HG02678 (cell line): ENCODE measurements at regions not wholly inside any gene's neighbourhood (a gene's known extent, or its start where the extent isn't known, plus 50 kb on each side); places are given as distances from the start of the nearest gene placed in this dataset.
A peak's percentile ranks its signal among the peaks of the same experiment; 100 is the strongest.

Experiments used
- ATAC-seq: cut with Tn5 transposase; IDR thresholded peaks from one replicate; pipeline ENCODE4 v1.9.1; 2021; ENCODE audit warnings: mild to moderate bottlenecking, moderate library complexity; ENCODE audit not compliant: unreplicated experiment

DNA sequence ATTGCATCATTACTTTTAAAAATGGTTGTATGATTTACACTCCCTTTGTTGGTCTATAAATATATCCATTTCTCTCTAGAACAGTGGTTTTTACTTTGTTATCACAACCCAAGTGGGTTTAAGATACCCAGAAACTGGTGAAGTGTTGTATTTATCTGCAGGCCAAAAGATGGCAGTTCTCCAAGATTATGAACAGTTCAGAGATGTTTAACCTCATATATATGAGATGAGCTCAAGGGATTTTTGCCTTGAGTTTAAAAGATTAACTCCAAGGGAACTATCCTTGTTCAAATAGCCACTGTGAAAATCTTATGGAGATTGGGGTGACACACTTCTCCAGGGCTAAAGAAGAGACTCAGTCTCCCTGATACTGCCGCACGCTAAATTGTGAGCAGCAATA lies 572.6 kb downstream of the TLE4 start:
- no peak for ATAC-seq

DNA sequence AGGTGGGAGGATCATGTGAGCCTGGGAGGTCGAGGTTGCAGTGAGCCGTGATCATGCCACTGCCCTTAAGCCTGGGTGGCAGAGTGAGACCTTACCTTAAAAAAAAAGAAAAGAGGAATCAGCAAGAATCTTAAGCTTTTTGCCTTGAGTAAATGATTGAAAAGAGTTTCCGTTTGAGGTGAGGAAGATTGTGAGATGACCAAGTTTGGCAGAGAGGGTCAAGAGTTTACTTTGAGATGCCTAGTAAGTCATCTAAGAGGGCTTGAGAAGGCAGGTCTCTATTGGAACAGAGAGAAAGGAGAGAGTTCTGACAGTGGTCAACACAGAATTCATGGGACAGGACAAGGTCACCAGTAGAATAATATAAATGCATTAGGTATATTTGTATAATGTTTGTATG lies 572.1 kb downstream of the TLE4 start:
- ATAC-seq, result peak; percentile 82

DNA sequence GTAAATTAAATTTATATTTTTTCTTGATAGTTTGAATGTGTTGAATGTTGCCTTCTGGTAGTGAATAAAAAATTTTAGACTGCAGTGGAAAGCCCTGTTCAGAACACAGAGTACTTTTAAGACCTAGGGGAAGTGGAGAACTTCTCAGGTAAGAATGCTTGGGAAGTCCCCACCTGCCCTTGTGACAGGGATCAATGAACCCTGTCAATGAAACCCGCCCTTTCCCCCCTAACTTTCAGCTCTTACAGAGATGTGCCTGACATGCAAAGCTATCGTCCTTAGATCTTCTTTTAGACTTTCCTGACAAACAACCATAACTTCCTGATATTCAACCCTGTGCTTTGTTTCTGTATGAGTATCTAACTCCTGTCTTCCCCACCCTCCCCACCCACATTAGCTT lies 562.7 kb downstream of the TLE4 start:
- ATAC-seq, result peak; percentile 98

DNA sequence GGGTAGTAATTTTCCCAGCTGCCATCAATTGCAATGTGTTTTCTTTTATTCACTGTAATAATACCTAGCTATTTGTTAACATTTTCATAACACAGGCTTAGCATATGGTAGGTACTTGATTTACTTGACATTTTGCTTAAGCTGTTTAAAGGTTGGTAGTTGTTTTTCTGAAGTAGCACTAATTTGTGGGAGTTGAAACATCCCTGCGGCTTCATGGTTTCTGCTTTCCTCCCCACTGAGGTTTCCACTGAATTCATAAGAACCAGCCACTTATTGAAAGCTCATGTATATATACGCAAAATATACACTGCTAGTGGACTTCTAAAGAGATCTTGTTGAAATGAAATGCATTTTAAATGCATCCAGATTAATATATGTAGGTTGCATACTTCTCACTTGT lies 559.9 kb downstream of the TLE4 start:
- ATAC-seq, result no peak

DNA sequence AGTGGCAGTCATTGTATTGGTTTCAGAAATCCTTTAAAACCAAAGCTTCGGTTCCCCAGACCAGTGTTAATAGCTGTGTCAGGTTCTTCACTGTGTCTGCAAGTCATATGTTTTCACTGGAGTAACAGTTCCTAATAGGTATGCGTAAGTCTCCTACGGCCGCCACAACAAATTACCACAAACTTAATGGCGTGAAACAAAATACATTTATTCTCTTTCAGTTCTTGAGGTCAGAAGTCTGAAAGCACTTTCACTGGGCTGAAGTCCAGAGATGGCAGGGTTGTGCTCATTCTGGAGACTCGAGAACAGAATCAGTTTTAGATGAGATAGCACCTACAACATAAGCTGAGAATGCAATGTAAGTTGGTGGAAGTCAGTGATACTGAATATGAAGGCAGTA lies 556.2 kb downstream of the TLE4 start:
- no peak for ATAC-seq

DNA sequence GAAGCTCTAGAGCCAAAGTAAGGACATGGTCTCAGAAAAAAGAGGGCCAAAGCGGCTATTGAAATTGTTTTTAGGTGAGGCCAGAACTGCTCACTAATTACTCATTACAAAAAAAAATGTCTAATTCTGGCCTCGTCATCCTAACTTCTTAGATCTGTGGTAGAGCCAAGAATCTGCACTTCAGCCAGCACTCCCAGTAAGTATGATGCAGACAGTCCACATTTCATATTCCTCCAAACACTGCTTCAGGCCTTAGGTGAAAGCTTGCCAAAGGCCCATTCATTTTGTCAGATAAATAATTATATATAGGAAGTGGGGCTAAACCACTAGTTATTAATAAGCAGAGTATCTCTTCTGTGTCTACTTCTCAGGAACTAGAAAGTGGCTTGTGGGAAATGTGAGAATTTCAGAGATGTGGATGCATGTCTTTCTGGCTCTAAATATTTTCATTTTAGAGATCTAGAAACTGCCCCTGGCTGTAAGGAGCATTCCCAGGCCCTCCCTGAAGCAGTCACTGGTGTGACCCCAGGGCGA lies 554.0 kb downstream of the TLE4 start:
- ATAC-seq, result no peak

DNA sequence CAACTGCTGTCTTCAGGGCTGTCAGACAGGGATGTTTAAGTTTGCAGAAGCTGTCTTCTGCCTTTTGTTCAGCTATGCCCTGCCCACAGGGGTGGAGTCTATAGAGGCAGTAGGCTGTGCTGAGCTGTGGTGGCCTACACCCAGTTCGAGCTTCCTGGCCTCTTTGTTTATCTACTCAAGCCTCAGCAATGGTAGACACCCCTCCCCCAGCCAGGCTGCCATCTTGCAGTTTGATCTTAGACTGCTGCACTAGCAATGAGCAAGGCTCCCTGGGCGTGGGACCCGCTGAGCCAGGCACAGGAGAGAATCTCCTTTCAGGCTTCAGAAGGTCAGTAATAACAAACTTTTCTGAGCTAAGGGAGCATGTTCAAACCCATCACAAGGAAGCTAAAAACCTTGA lies 545.3 kb downstream of the TLE4 start:
- no peak for ATAC-seq

DNA sequence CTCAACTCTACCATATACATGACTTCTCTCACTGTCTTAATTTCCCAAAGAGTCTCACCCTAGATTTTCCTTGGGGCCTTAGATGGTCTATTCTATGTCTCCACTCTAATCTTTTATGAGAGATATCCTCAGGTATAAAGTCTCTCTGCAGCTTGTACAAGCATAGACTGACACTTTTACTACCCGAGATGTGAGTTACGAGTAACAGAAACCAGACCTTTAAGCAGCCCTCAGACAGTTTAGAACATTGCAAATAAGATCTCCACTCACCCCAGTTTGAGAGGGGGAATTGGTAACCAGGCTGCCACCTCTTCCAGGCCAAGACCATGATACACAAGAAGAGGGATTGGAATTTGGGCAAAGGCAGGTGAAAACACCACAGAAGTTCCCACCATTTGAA lies 542.5 kb downstream of the TLE4 start:
- no peak for ATAC-seq

DNA sequence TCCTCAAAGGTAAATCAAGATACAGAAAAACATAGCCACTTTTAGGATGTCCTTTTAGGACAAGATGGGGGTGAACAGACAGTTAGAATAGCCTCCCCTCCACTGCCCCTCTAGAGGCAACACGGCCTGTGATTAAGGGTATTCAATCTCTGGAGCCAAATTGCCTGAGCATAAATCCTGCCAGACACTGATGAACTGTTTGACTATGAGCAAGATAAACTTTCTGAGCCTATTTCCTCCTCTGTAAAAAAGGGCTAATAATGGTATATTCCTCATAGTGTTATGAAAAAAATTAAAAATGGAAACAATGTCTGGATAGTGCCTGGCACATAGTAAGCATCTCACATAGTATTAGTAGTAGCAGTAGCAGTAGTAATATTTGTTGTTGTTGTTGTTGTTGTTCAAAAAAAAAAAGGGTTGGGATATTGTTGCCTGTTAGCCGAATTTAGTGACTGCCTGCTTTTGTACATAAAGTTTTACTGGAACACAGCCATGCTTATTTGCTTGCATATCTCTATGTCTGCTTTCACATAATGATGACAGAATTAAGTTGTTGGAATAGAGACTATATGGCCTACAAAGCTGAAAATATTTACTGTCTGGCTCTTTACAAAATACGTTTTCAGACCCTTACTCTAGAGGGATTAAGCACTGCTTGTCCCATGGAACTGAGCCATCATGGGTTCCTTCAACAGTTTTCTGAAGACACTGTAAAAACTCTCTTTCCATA lies 536.3 kb downstream of the TLE4 start:
- no peak for ATAC-seq

DNA sequence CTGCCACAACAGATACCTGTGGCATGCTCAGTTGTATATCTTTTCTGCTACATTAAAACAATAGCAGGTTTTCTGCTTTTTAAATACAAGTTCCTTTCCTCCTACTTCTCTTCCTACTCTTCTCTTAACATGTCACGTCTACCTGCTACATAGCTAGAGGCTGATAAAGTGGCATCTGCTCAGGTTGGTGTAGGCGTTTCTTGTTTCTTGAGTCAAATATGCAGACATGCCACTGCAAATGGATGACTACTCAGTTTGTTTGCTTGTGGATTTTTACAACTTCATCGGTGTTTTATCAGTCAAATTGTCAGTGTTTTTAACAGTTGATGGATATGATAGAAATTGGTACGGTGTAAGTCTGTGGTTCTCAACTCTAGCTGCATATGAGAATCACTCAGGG lies 525.7 kb downstream of the TLE4 start:
- ATAC-seq, result no peak

DNA sequence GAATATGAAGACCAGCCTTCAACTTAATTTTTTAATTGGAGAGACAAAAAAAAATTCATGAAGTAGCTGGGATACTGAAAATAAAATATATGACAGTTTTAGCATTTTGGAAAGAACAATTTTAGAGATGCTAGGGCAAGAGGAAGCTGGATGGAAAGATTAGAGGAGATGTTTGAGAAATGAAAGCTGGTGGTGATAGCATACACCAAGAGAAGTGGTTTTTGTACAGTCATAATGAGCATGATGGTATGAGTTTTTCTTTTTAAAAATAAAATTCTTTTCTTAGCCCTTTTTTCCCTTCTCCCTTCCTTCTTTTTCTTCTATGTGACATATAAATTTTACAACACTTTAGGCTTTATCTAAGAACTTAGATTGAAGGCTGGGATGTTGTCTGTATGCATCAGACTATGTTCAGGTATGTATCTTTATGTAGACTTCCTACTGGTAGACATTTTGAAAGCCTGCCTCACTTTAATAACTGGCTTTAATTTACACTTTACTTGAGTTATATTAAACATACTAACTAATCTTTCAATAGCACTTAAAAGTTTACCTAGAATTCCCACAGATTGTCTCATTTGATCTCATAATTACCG lies 522.5 kb downstream of the TLE4 start:
- no peak for ATAC-seq

DNA sequence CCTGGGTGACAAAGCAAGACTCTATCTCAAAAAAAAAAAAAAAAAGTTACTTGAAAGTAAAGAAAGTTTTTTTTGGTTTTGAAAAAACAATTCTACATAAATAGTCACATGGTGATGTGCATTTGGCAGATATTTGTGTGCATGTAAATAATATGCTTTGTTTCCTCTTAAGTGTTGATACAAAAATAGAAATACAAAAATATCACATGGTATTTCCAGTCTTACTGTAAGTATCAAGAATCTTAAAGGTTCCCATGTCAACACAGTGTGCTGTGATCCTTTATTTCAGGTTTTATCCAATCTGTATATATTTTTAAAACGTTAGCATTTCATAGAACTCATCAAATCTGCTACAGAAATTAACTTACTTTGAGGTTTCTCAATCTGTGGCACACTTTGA lies 521.9 kb downstream of the TLE4 start:
- ATAC-seq, result no peak

DNA sequence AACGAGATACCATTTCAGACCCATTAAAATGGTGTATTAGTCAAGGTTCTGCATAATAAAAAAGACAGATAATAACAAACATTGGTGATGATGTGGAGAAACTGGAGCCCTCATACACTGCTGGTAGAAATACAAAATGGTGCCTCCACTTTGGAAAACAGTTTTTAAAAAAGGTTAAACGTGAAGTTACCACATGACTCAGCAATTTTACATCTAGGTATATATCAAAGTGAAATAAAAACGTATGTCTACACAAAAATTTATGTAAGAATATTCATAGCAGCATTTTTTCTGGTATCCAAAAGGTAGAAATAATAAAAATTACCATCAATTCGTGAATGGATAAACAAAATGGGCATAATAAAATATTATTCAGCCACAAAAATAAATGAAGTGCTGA lies 519.8 kb downstream of the TLE4 start:
- no peak for ATAC-seq

DNA sequence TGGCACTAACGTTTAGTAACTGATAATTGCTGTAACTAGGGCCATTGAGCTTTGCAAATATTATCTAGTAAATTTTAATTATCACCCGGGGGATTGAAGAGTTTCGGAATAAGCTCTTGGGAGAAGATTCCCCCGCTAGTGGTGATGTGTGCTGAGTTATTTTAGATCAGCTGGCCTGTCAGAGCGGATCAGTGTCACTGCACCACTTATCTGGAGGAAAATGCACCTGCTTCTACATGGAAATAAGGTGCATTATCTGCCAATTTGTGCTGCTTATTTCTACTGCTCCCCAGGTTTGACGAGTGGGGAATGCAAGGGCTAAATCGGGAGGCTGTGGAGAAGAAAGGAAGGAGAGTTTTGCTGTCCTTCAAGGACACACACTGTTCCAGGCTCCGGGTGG lies 518.6 kb downstream of the TLE4 start:
- no peak for ATAC-seq

DNA sequence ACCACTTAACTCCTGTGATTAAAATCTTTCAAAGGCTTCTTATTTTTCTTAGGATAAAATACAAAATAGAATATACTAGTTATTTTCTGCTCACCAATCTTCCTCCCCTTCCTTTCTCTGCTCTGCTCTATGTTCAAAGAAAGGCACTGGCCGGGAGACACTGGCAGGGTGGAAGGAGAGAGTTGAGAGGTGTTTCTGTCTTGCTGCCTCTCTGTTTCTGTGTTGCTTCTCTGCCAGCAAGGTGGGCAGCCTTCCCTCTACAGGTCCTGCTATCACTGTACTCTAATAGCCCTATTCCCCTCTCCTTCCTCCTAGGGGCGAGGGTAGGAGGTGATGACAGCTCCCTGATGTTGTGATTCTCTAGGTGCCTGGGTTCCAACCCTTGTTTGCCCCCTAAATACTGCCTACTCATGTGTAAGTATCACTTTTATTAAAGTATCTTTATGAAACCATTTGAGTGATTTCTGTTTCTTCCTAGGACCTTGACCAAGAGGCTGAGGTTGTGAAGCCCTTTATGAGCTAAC lies 515.1 kb downstream of the TLE4 start:
- no peak for ATAC-seq

DNA sequence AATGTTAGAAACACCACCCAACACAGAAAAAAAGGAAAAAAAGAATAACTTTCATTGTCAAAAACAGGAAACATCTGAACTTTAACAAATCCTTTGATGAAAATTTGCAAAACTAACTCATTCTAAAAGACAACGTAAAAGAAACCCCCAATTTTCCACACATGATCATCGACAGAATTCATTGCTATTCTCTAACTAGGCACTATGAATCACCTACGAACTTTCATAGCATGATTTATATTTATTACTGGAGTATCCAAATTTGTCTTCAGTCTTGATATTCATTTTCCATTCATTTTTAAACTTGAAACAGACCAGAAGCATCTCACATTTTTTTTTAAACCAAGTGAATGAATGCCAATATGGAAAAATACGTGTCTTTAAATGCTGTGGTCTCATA lies 514.6 kb downstream of the TLE4 start:
- no peak for ATAC-seq

DNA sequence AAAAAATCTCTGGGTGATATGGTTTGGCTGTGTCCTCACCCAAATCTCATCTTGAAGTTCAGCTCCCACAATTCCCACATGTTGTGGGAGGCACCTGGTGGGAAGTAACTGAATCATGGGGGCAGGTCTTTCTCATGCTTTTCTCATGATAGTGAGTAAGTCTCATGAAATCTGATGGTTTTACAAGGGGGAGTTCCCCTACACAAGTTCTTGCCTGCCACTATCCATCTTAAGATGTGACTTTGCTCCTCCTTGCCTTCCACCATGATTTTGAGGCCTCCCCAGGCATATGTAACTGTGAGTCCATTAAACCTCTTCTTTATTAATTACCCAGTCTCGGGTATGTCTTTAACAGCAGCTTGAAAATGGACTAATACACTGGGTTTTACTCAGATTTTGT lies 513.9 kb downstream of the TLE4 start:
- no peak for ATAC-seq

DNA sequence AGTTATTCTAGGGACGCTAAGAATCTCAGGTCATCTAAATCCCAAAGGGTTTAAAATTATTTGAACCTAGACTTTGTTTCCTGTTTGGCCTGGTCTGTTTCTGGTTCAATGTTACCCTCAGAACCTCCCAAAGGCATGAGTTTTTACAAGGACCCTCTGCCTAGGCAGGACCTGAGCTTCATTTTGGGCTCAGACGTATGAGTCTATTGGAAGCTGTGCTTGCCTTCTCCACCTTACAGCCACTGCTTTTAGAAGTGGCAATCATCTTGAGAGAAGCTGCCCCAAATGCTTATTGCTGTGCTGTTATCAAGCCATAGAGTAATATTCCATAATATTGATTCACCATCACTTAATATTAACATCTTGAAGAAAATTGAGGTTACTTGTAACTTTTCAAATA lies 510.4 kb downstream of the TLE4 start:
- ATAC-seq, result no peak

DNA sequence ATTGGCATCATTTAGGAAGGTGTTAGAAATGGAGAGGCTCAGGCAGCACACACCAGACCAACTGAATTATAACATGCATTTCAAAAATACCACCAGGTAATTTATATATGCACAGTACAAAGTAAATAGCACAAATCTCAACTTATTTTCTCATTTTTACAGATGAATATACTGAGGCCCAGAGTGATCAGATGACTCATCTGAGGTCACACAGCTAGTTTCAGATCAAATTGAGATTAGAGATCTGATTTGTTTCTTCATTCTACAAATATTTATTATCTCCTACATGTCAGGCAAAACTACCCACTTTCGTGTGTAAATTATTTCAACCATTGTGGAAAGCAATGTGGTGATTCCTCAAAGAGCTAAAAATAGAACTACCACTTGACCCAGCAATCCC lies 507.1 kb downstream of the TLE4 start:
- ATAC-seq, result no peak

DNA sequence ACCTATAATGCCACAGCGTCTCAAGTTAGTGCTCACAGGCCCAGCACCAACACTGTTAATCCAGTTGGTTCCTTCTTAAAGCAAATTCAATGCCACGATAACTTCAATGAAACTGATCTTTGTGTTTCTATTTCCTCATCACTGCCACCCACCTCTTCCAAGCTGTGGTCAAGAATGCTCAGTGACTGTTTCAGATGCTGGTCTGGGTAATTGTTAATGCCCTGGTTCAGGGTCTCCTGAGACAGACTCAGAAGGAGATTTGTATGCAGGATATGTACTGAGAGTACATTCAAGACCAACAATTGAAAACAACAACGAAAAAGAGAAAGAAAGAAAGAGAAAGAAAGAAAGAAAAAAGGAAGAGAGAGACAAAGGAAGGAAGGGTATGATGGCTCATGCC lies 505.3 kb downstream of the TLE4 start:
- no peak for ATAC-seq

DNA sequence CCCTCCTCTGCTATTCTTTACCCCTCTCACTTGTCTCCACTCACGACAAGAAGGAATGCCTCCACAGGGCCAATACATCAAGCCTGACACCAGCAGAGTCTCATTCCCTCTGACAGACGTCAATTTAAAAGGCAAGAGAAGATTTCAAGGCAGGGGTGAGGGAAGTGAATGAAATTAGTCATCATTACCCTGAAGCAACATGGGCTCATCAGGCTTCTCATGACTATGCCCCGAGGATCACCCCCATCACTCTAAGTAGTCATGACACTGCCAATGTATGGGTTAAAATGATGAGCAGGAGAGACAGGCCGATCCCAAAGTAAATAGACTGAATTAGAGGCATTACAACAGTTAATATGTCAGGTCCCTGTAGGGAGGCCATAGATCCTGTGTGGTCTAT lies 504.4 kb downstream of the TLE4 start:
- no peak for ATAC-seq

DNA sequence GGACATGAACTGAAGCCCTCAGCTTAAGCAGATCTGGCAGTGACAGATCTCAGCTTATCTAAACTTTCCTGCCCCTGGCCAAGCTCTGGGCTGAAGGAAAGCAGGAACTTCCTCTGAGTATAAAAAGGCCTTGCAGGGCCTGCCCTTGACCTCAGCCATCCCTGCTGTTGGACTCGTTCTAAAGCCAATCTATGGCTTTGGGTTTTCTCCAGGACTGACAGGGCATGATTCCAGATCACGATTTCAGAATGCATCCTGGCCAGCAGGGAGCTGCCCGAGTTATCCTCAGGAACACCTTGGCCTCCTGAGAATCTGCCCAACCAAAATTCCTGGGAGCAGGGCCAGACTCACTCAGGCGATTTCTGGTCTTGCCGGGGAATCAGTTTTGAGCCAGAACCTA lies 502.7 kb downstream of the TLE4 start:
- ATAC-seq, result no peak

DNA sequence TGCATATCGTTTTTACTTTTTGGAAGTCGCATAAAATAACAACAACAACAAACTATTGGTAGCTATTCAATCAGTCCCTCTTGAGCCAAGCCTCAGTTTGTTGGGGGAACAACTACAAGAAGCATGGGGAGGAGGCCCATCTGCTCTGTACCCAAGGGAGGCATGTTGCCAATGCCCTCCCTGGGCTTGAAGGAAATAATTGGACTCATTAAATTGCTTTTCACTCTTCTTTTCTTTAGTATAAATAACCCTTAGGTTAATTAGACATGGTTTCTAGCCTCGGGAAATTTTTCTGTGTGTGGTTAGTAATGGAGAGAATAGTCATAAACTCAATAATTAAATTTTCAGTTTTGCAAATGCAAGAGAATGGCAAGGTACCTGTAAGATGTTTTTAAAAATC lies 500.7 kb downstream of the TLE4 start:
- no peak for ATAC-seq
